HUES64 (cell line): ENCODE measurements at regions not wholly inside any gene's neighbourhood (a gene's known extent, or its start where the extent isn't known, plus 50 kb on each side); places are given as distances from the start of the nearest gene placed in this dataset.
"Not testable (repeated sequence)": the region's sequence is repeated elsewhere in the genome, so short reads cannot be mapped to it uniquely, and the experiment has no call there.

Experiments used
- H3K27ac ChIP-seq: 2 replicates; pipeline ENCODE4 v1.7.0; 2013; ENCODE audit warnings: low read depth, low read length, inconsistent platforms
- H3K27me3 ChIP-seq: 2 replicates; pipeline ENCODE4 v1.6.1; 2013; ENCODE audit warnings: mild to moderate bottlenecking, low read length; ENCODE audit not compliant: insufficient read depth
- H3K36me3 ChIP-seq: 2 replicates; pipeline ENCODE4 v1.6.1; 2013; ENCODE audit warnings: mild to moderate bottlenecking, low read length; ENCODE audit not compliant: insufficient read depth
- H3K4me1 ChIP-seq: 2 replicates; pipeline ENCODE4 v1.6.1; 2013; ENCODE audit warnings: mild to moderate bottlenecking, low read length, moderate library complexity; ENCODE audit not compliant: insufficient read depth
- H3K4me3 ChIP-seq: 2 replicates; pipeline ENCODE4 v1.5.1; 2013; ENCODE audit warnings: mild to moderate bottlenecking, low read length, moderate library complexity
- H3K9ac ChIP-seq: 2 replicates; pipeline ENCODE4 v1.6.1; 2013; ENCODE audit warnings: mild to moderate bottlenecking, low read depth, low read length
- H3K9me3 ChIP-seq: 2 replicates; pipeline ENCODE4 v1.6.1; 2013; ENCODE audit warnings: low read depth, low read length; ENCODE audit not compliant: insufficient read depth
- WGBS: fragments of 150-250, 120-280 bp; methylation state at CpG from one replicate; pipeline ENCODE4 v1.1.7; 2013; ENCODE audit warnings: missing lambda C conversion rate; 5-methylcytosine and 5-hydroxymethylcytosine counted together

- H3K36me3 ChIP-seq, H3K4me3 ChIP-seq, H3K27me3 ChIP-seq, H3K4me1 ChIP-seq, H3K9ac ChIP-seq, H3K27ac ChIP-seq, H3K9me3 ChIP-seq: not testable (repeated sequence)
- WGBS = 36% methylated on average over 7 of the region's 7 CpGs
Measured at GRCh38 chr9:7626571-7627029, 173.0 kb downstream of the DMAC1 start.

GRCh38 chr9:7622481-7622880, 177.1 kb downstream of the DMAC1 start:
- WGBS = 58% methylated on average over 2 of the region's 2 CpGs
- no peak overlapping the region for H3K27ac ChIP-seq
- peaks cover 4% of the 10 kb centered on the region for H3K4me1 ChIP-seq
- no peak overlapping the region for H3K4me3 ChIP-seq
- H3K9ac ChIP-seq = no peak overlapping the region
- no peaks in the 10 kb centered on the region for H3K9me3 ChIP-seq
- no peaks in the 10 kb centered on the region for H3K27me3 ChIP-seq
- no peaks in the 10 kb centered on the region for H3K36me3 ChIP-seq

GRCh38 chr9:7615344-7615743, 184.2 kb downstream of the DMAC1 start:
- H3K4me1 ChIP-seq = no peaks in the 10 kb centered on the region
- H3K27ac ChIP-seq = no peak overlapping the region
- H3K9me3 ChIP-seq = no peaks in the 10 kb centered on the region
- no peak overlapping the region for H3K4me3 ChIP-seq
- H3K9ac ChIP-seq = no peak overlapping the region
- 91% methylated on average over 1 of the region's 1 CpG for WGBS
- H3K36me3 ChIP-seq = no peaks in the 10 kb centered on the region
- H3K27me3 ChIP-seq = no peaks in the 10 kb centered on the region

- Histone ChIP-seq H3K9me3 (no peaks in the 10 kb centered on the region), H3K4me1 (no peaks in the 10 kb centered on the region), H3K4me3 (no peak overlapping the region), H3K36me3 (no peaks in the 10 kb centered on the region), H3K27me3 (no peaks in the 10 kb centered on the region), H3K9ac (no peak overlapping the region), H3K27ac (no peak overlapping the region)
- WGBS = 84% methylated on average over 4 of the region's 5 CpGs
Measured at GRCh38 chr9:7613931-7614330, 185.6 kb downstream of the DMAC1 start.

- no peak overlapping the region for H3K9ac ChIP-seq
- H3K4me3 ChIP-seq = no peak overlapping the region
- no peak overlapping the region for H3K27ac ChIP-seq
- H3K36me3 ChIP-seq = no peaks in the 10 kb centered on the region
- H3K9me3 ChIP-seq = no peaks in the 10 kb centered on the region
- 93% methylated on average over 1 of the region's 1 CpG for WGBS
- no peaks in the 10 kb centered on the region for H3K27me3 ChIP-seq
- no peaks in the 10 kb centered on the region for H3K4me1 ChIP-seq
Measured at GRCh38 chr9:7608261-7608660, 191.3 kb downstream of the DMAC1 start.

GRCh38 chr9:7607421-7607820, 192.2 kb downstream of the DMAC1 start:
- no peak overlapping the region for H3K27ac ChIP-seq
- 0% methylated on average over 1 of the region's 2 CpGs for WGBS
- H3K9ac ChIP-seq = no peak overlapping the region
- no peaks in the 10 kb centered on the region for H3K4me1 ChIP-seq
- no peaks in the 10 kb centered on the region for H3K27me3 ChIP-seq
- no peak overlapping the region for H3K4me3 ChIP-seq
- H3K36me3 ChIP-seq = no peaks in the 10 kb centered on the region
- H3K9me3 ChIP-seq = no peaks in the 10 kb centered on the region

- Histone ChIP-seq H3K36me3 (no peaks in the 10 kb centered on the region), H3K4me3 (no peak overlapping the region), H3K4me1 (no peaks in the 10 kb centered on the region), H3K9ac (no peak overlapping the region), H3K27ac (no peak overlapping the region), H3K9me3 (no peaks in the 10 kb centered on the region), H3K27me3 (no peaks in the 10 kb centered on the region)
- 100% methylated on average over 1 of the region's 1 CpG for WGBS
Measured at GRCh38 chr9:7606591-7606990, 193.0 kb downstream of the DMAC1 start.

- no peaks in the 10 kb centered on the region for H3K9me3 ChIP-seq
- no peaks in the 10 kb centered on the region for H3K36me3 ChIP-seq
- no peaks in the 10 kb centered on the region for H3K27me3 ChIP-seq
- H3K27ac ChIP-seq = no peak overlapping the region
- no peak overlapping the region for H3K9ac ChIP-seq
- no peaks in the 10 kb centered on the region for H3K4me1 ChIP-seq
- 91% methylated on average over 2 of the region's 2 CpGs for WGBS
- H3K4me3 ChIP-seq = no peak overlapping the region
Measured at GRCh38 chr9:7601739-7602138, 197.8 kb downstream of the DMAC1 start.

GRCh38 chr9:7597716-7598115, 201.9 kb downstream of the DMAC1 start:
- Histone ChIP-seq H3K4me3 (no peak overlapping the region), H3K4me1 (peaks cover 3% of the 10 kb centered on the region; the same call in 1 of the 2 replicates), H3K9ac (no peak overlapping the region), H3K27me3 (no peaks in the 10 kb centered on the region), H3K27ac (no peak overlapping the region), H3K9me3 (no peaks in the 10 kb centered on the region), H3K36me3 (no peaks in the 10 kb centered on the region)
- WGBS = 96% methylated on average over 11 of the region's 11 CpGs

GRCh38 chr9:7592321-7593316, 207.0 kb downstream of the DMAC1 start:
- no peak overlapping the region for H3K27ac ChIP-seq

GRCh38 chr9:7591501-7591900, 208.1 kb downstream of the DMAC1 start:
- H3K27ac ChIP-seq = no peak overlapping the region
- H3K4me3 ChIP-seq = no peak overlapping the region
- 99% methylated on average over 2 of the region's 2 CpGs for WGBS
- no peak overlapping the region for H3K9ac ChIP-seq
- peaks cover 8% of the 10 kb centered on the region; the same call in 1 of the 2 replicates for H3K4me1 ChIP-seq
- no peaks in the 10 kb centered on the region for H3K27me3 ChIP-seq
- H3K36me3 ChIP-seq = no peaks in the 10 kb centered on the region
- H3K9me3 ChIP-seq = no peaks in the 10 kb centered on the region

More at GRCh38 chr9:7592321-7593316, 207.0 kb downstream of the DMAC1 start:
- WGBS = 62% methylated on average over 10 of the region's 10 CpGs
- no peaks in the 10 kb centered on the region for H3K27me3 ChIP-seq
- H3K4me3 ChIP-seq = peak overlapping the region; percentile 12; the same call in 1 of the 2 replicates
- no peaks in the 10 kb centered on the region for H3K36me3 ChIP-seq
- H3K9me3 ChIP-seq = no peaks in the 10 kb centered on the region
- H3K9ac ChIP-seq = no peak overlapping the region
- H3K4me1 ChIP-seq = peaks cover 8% of the 10 kb centered on the region; the same call in 1 of the 2 replicates
